ENCODE measurements at regions not wholly inside any gene's neighbourhood (a gene's known extent, or its start where the extent isn't known, plus 50 kb on each side); places are given as distances from the start of the nearest gene placed in this dataset.

GRCh38 chr1:118503752-118504151 is 318.7 kb upstream of the SPAG17 start:
- TF ChIP-seq CTCF (IDR thresholded peaks at IDR 0.05) = no peak
- no peak for TF ChIP-seq POLR2A (IDR thresholded peaks at IDR 0.05)
